SK-N-SH (cell line): ENCODE measurements at regions not wholly inside any gene's neighbourhood (a gene's known extent, or its start where the extent isn't known, plus 50 kb on each side); places are given as distances from the start of the nearest gene placed in this dataset.

Experiments
- CTCF ChIA-PET: fragments of 300-600, 350-600 bp; formaldehyde crosslinking; extraction: SDS; loops from one replicate; lab custom pipeline; 2021; lab: Yijun Ruan, JAX
- POLR2A ChIA-PET: fragments of 350-600 bp; sonication (Branson Sonifier 250); formaldehyde crosslinking; extraction: SDS; loops from one replicate; lab custom pipeline; 2020; ENCODE audit warnings: antibody characterized with exemption, inconsistent platforms; lab: Yijun Ruan, JAX
- DNase-seq: peaks from one replicate; pipeline ENCODE4 v3.0.0; 2012
- H2AFZ ChIP-seq: fragments of 200-600 bp; sonication (generic); 2 replicates; pipeline ENCODE4 v1.8.1; 2016; ENCODE audit warnings: antibody characterized with exemption, mild to moderate bottlenecking, low read depth
- H3F3A ChIP-seq: fragments of 200-600 bp; sonication (generic); replicated peaks from 2 replicates; pipeline ENCODE3; 2016; ENCODE audit warnings: antibody characterized with exemption, mild to moderate bottlenecking; ENCODE audit not compliant: insufficient read depth
- H3K27ac ChIP-seq, 2 experiments: fragments of 200-500 bp in 1 of 2; fragments of 200-600 bp in 1 of 2; sonication (Bioruptor generic) in 1 of 2; sonication (generic), shearing (Covaris generic) in 1 of 2; 2 replicates each; pipeline versions ENCODE4 v1.5.1 to v1.6.1; 2014 to 2016; ENCODE audit warnings: low read depth in 2 of 2, inconsistent platforms in 1 of 2, low read length in 1 of 2, mild to moderate bottlenecking in 1 of 2, mixed read lengths in 1 of 2
- H3K27me3 ChIP-seq: fragments of 200-600 bp; sonication (generic), shearing (Covaris generic); 2 replicates; pipeline ENCODE4 v1.6.1; 2016; ENCODE audit warnings: mixed run types; ENCODE audit not compliant: insufficient read depth
- H3K36me3 ChIP-seq, 2 experiments: fragments of 200-500 bp in 1 of 2; fragments of 200-600 bp in 1 of 2; sonication (Bioruptor generic) in 1 of 2; sonication (generic) in 1 of 2; replicated peaks in 1 of 2; 2 replicates each; pipeline versions ENCODE3 to v1.5.1; 2014 to 2016; ENCODE audit warnings: low read length in 1 of 2, mild to moderate bottlenecking in 1 of 2; ENCODE audit not compliant: insufficient read depth in 2 of 2, control insufficient read depth in 1 of 2
- H3K4me1 ChIP-seq, 2 experiments: fragments of 200-500 bp in 1 of 2; fragments of 200-600 bp in 1 of 2; sonication (Bioruptor generic) in 1 of 2; sonication (generic), shearing (Covaris generic) in 1 of 2; 2 replicates each; pipeline versions ENCODE4 v1.5.1 to v1.6.1; 2014 to 2016; ENCODE audit warnings: low read depth in 1 of 2, low read length in 1 of 2, mixed run types in 1 of 2; ENCODE audit not compliant: insufficient read depth in 2 of 2, control insufficient read depth in 1 of 2
- H3K4me2 ChIP-seq: fragments of 200-600 bp; sonication (generic), shearing (Covaris generic); 2 replicates; pipeline ENCODE4 v1.6.1; 2017; ENCODE audit warnings: mixed run types
- H3K4me3 ChIP-seq, 2 experiments: fragments of 200-500 bp in 1 of 2; fragments of 200-600 bp in 1 of 2; sonication (Bioruptor generic) in 1 of 2; sonication (generic), shearing (Covaris generic) in 1 of 2; 2 replicates each; pipeline versions ENCODE4 v1.5.1 to v1.8.1; 2014 to 2016; ENCODE audit warnings: low read depth in 2 of 2, inconsistent platforms in 1 of 2, low read length in 1 of 2, mild to moderate bottlenecking in 1 of 2, mixed read lengths in 1 of 2, moderate library complexity in 1 of 2
- H3K79me2 ChIP-seq: fragments of 200-600 bp; sonication (generic); 2 replicates; pipeline ENCODE4 v1.8.1; 2017; ENCODE audit warnings: mild to moderate bottlenecking; ENCODE audit not compliant: insufficient read depth
- H3K9ac ChIP-seq: fragments of 200-600 bp; sonication (generic); 2 replicates; pipeline ENCODE4 v1.6.1; 2017; ENCODE audit warnings: mixed run types
- H3K9me2 ChIP-seq: fragments of 200-600 bp; sonication (generic); 2 replicates; pipeline ENCODE4 v1.6.1; 2017; ENCODE audit warnings: mixed run types
- H3K9me3 ChIP-seq: fragments of 200-600 bp; sonication (generic); 2 replicates; pipeline ENCODE4 v1.6.1; 2017; ENCODE audit warnings: mixed run types, mild to moderate bottlenecking, moderate library complexity
- H4K20me1 ChIP-seq: fragments of 200-600 bp; sonication (generic); 2 replicates; pipeline ENCODE4 v1.6.1; 2017; ENCODE audit warnings: mild to moderate bottlenecking, mixed run types; ENCODE audit not compliant: insufficient read depth
- ELF1 ChIP-seq: IDR thresholded peaks from 2 replicates; pipeline ENCODE4 v1.4.0; 2012
- EP300 ChIP-seq, 2 experiments: IDR thresholded peaks; 2 replicates each; pipeline versions ENCODE4 v1.4.0 to v1.6.1; 2012; ENCODE audit warnings: borderline replicate concordance in 1 of 2, low read depth in 1 of 2, low read length in 1 of 2
- EZH2phosphoT487 ChIP-seq: fragments of 200-600 bp; sonication (generic); IDR thresholded peaks from 2 replicates; pipeline ENCODE4 v1.6.1; 2017; ENCODE audit warnings: low read depth, mixed run types, mild to moderate bottlenecking, antibody characterized with exemption, moderate library complexity, borderline replicate concordance
- FOXM1 ChIP-seq: IDR thresholded peaks from 2 replicates; pipeline ENCODE4 v1.4.0; 2012; ENCODE audit warnings: low read depth, mild to moderate bottlenecking
- GABPA ChIP-seq: IDR thresholded peaks from 2 replicates; pipeline ENCODE4 v1.4.0; 2012; ENCODE audit warnings: low read depth, mild to moderate bottlenecking
- GATA2 ChIP-seq: sonication (generic); formaldehyde crosslinking; IDR thresholded peaks from 2 replicates; pipeline ENCODE4 v1.5.0; 2020; ENCODE audit warnings: mild to moderate bottlenecking, missing genetic modification reagents
- IRF3 ChIP-seq: fragments of 150-350 bp; IDR thresholded peaks from 2 replicates; pipeline ENCODE4 v1.6.1; 2016; ENCODE audit warnings: mild to moderate bottlenecking, low read depth, low read length
- JUND ChIP-seq: IDR thresholded peaks from 2 replicates; pipeline ENCODE4 v1.4.0; 2012
- MEF2A ChIP-seq: IDR thresholded peaks from 2 replicates; pipeline ENCODE4 v1.4.0; 2012; ENCODE audit warnings: low read depth, borderline replicate concordance
- MXI1 ChIP-seq: IDR thresholded peaks from 2 replicates; pipeline ENCODE4 v1.6.1; 2012; ENCODE audit warnings: mild to moderate bottlenecking, low read depth, low read length, improper control_type of control experiment
- NFIC ChIP-seq: IDR thresholded peaks from 2 replicates; pipeline ENCODE4 v1.4.0; 2012; ENCODE audit warnings: borderline replicate concordance
- NRF1 ChIP-seq: IDR thresholded peaks from 2 replicates; pipeline ENCODE4 v1.6.1; 2012; ENCODE audit warnings: low read depth, mild to moderate bottlenecking, low read length
- RCOR1 ChIP-seq: fragments of 150-350 bp; IDR thresholded peaks from 2 replicates; pipeline ENCODE4 v1.6.1; 2017; ENCODE audit warnings: antibody characterized with exemption, low read length
- REST ChIP-seq: IDR thresholded peaks from 2 replicates; pipeline ENCODE4 v1.6.1; 2012; ENCODE audit warnings: mild to moderate bottlenecking, low read depth, low read length, moderate library complexity
- RFX5 ChIP-seq: IDR thresholded peaks from 2 replicates; pipeline ENCODE4 v1.6.1; 2012; ENCODE audit warnings: mild to moderate bottlenecking, improper control_type of control experiment, low read length
- RXRA ChIP-seq: IDR thresholded peaks from 2 replicates; pipeline ENCODE4 v1.4.0; 2012; ENCODE audit warnings: low read depth, mild to moderate bottlenecking, borderline replicate concordance
- SIN3A ChIP-seq: IDR thresholded peaks from 2 replicates; pipeline ENCODE4 v1.6.1; 2012; ENCODE audit warnings: low read depth, mild to moderate bottlenecking, low read length, moderate library complexity, borderline replicate concordance
- SMC3 ChIP-seq: IDR thresholded peaks from 2 replicates; pipeline ENCODE4 v1.6.1; 2012; ENCODE audit warnings: low read depth, low read length, improper control_type of control experiment
- TAF1 ChIP-seq: IDR thresholded peaks from 2 replicates; pipeline ENCODE4 v1.6.1; 2012; ENCODE audit warnings: low read depth, mild to moderate bottlenecking, low read length, moderate library complexity, borderline replicate concordance
- TCF12 ChIP-seq: IDR thresholded peaks from 2 replicates; pipeline ENCODE4 v1.4.0; 2012
- TEAD4 ChIP-seq: IDR thresholded peaks from 2 replicates; pipeline ENCODE4 v1.4.0; 2012; ENCODE audit warnings: mild to moderate bottlenecking, borderline replicate concordance; ENCODE audit not compliant: insufficient read depth
- YY1 ChIP-seq: IDR thresholded peaks from 2 replicates; pipeline ENCODE4 v1.4.0; 2012; ENCODE audit warnings: low read depth, mild to moderate bottlenecking
- WGBS: methylation state at CpG from one replicate; pipeline ENCODE4 v1.1.6; 2017; ENCODE audit warnings: low lambda C conversion rate; 5-methylcytosine and 5-hydroxymethylcytosine counted together
- TF ChIP-seq, protein P1 (sequence below): IDR thresholded peaks from 2 replicates; pipeline ENCODE4 v1.4.0; 2012; ENCODE audit warnings: low read depth
- TF ChIP-seq, protein P2 (sequence below): IDR thresholded peaks from 2 replicates; pipeline ENCODE4 v1.4.0; 2012; ENCODE audit warnings: low read depth, borderline replicate concordance

GRCh38 chr9:28841775-28842174 is 1268.5 kb upstream of the C9orf72 start:
- Histone ChIP-seq H2AFZ (no peak overlapping the region), H3K27me3 (no peaks in the 10 kb centered on the region), H3F3A (peaks cover 3% of the 10 kb centered on the region), H3K79me2 (no peaks in the 10 kb centered on the region; the same call in 1 of the 2 replicates), H3K27ac (no peak overlapping the region), H3K9ac (no peak overlapping the region), H3K9me3 (no peaks in the 10 kb centered on the region), H3K36me3 (no peaks in the 10 kb centered on the region), H3K9me2 (no peaks in the 10 kb centered on the region), H3K4me1 (peaks cover 0 to 6% of the 10 kb centered on the region in 2 experiments; a peak in 1 of 4 replicates), H4K20me1 (no peaks in the 10 kb centered on the region), H3K4me2 (no peak overlapping the region), H3K4me3 (no peak overlapping the region)
- no peak for DNase-seq
- TF ChIP-seq GATA2 = no peak
- no peak for TF ChIP-seq SMC3
- TF ChIP-seq RFX5 = no peak
- TF ChIP-seq MXI1 = no peak
- TF ChIP-seq EP300 (IDR thresholded peaks at IDR 0.05; ENCODE audit: borderline replicate concordance in 1 of 2, low read depth in 1 of 2, low read length in 1 of 2) = no peak
- no peak for TF ChIP-seq RXRA
- TF ChIP-seq, protein P1, sequence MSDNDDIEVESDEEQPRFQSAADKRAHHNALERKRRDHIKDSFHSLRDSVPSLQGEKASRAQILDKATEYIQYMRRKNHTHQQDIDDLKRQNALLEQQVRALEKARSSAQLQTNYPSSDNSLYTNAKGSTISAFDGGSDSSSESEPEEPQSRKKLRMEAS = no peak
- TF ChIP-seq SIN3A = no peak
- no peak for TF ChIP-seq JUND
- no peak for TF ChIP-seq EZH2phosphoT487
- TF ChIP-seq TCF12 = no peak
- TF ChIP-seq NFIC = no peak
- no peak for TF ChIP-seq GABPA
- TF ChIP-seq, protein P2, sequence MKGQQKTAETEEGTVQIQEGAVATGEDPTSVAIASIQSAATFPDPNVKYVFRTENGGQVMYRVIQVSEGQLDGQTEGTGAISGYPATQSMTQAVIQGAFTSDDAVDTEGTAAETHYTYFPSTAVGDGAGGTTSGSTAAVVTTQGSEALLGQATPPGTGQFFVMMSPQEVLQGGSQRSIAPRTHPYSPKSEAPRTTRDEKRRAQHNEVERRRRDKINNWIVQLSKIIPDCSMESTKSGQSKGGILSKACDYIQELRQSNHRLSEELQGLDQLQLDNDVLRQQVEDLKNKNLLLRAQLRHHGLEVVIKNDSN = no peak
- ChIA-PET CTCF (no interaction called here), POLR2A (no interaction called here)
- 86% methylated on average over 2 of the region's 2 CpGs for WGBS

DNA sequence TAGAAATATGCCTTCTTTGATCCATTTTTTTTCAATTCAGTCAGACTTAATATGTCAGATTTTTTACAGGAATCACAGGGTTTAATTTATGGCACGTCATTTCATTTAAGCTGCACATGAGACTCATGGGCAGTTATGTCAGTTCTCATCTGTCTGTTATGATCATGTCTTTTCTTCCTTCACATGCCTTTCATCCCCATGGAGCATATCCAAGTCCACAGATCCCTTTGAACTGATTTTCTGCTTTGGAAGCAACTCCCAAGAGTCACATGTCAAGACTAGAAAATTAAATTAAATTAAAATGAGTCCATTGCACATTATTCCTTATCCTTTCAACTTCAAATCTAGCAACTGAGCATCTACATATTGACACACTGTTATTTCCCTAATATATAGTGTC is 1274.0 kb upstream of the C9orf72 start:
- 80% methylated on average over 1 of the region's 1 CpG for WGBS
- H3K9me3 ChIP-seq = no peaks in the 10 kb centered on the region
- POLR2A ChIA-PET = no interaction called here
- no peak overlapping the region for H3K27ac ChIP-seq
- H3F3A ChIP-seq = peaks cover 3% of the 10 kb centered on the region
- no peak overlapping the region for H2AFZ ChIP-seq
- CTCF ChIA-PET = no interaction called here
- no peaks in the 10 kb centered on the region for H3K9me2 ChIP-seq
- no peak for DNase-seq
- H4K20me1 ChIP-seq = no peaks in the 10 kb centered on the region
- no peaks in the 10 kb centered on the region; the same call in 1 of the 2 replicates for H3K79me2 ChIP-seq
- H3K27me3 ChIP-seq = no peaks in the 10 kb centered on the region
- H3K9ac ChIP-seq = no peak overlapping the region
- H3K36me3 ChIP-seq = no peaks in the 10 kb centered on the region
- H3K4me3 ChIP-seq = no peak overlapping the region
- no peak overlapping the region for H3K4me2 ChIP-seq
- peaks cover 0 to 6% of the 10 kb centered on the region in 2 experiments; a peak in 2 of 4 replicates for H3K4me1 ChIP-seq
- TF ChIP-seq YY1 (no peak), TCF12 (no peak), MEF2A (no peak), REST (no peak), TAF1 (no peak), RFX5 (no peak), ELF1 (no peak), EZH2phosphoT487 (no peak), NRF1 (no peak), GATA2 (no peak), FOXM1 (no peak), NFIC (no peak), TEAD4 (no peak), IRF3 (no peak), RCOR1 (no peak)
- TF ChIP-seq, protein P1 = no peak
